A673 (cell line): ENCODE measurements at regions not wholly inside any gene's neighbourhood (a gene's known extent, or its start where the extent isn't known, plus 50 kb on each side); places are given as distances from the start of the nearest gene placed in this dataset.

Experiments
- BruUV-seq: library from RNA; stranded (reverse); fragments of 400-500 nt; replicated peaks from 2 replicates; lab custom pipeline; 2021; lab: Mats Ljungman, UMichigan
- CTCF ChIA-PET: fragments of 300-600 bp; sonication (Branson Sonifier 250); formaldehyde crosslinking; loops from one replicate; lab custom pipeline; 2022; ENCODE audit warnings: antibody characterized with exemption; lab: Charles Lee
- POLR2A ChIA-PET: fragments of 300-600 bp; sonication (Branson Sonifier 250); formaldehyde crosslinking; loops from one replicate; lab custom pipeline; 2022; ENCODE audit warnings: antibody characterized with exemption; ENCODE audit not compliant: low non-redundant PET; lab: Charles Lee
- DNase-seq: peaks from one replicate; pipeline ENCODE4 v3.0.0-alpha.2; 2015; ENCODE audit warnings: low spot score
- H3K27ac ChIP-seq: fragments of 200-600 bp; sonication (generic); 2 replicates; pipeline ENCODE4 v1.5.1; 2016; ENCODE audit warnings: mixed run types, low read depth, mild to moderate bottlenecking, mixed read lengths, antibody characterized with exemption, low read length; ENCODE audit not compliant: poor library complexity, severe bottlenecking
- H3K27me3 ChIP-seq: fragments of 200-600 bp; sonication (generic); replicated peaks from 2 replicates; pipeline ENCODE4 v1.6.1; 2017; ENCODE audit warnings: mixed run types, low read depth, mild to moderate bottlenecking, mixed read lengths, antibody characterized with exemption, low read length; ENCODE audit not compliant: insufficient read depth, poor library complexity
- H3K36me3 ChIP-seq: fragments of 200-600 bp; sonication (generic); 2 replicates; pipeline ENCODE4 v1.6.1; 2016; ENCODE audit warnings: mixed run types, mild to moderate bottlenecking, mixed read lengths, antibody characterized with exemption, low read length; ENCODE audit not compliant: insufficient read depth, poor library complexity, severe bottlenecking
- H3K4me1 ChIP-seq: fragments of 200-600 bp; sonication (generic); 2 replicates; pipeline ENCODE4 v1.6.1; 2017; ENCODE audit warnings: mixed run types, mild to moderate bottlenecking, mixed read lengths, antibody characterized with exemption, low read length; ENCODE audit not compliant: insufficient read depth, poor library complexity, severe bottlenecking
- H3K4me3 ChIP-seq: fragments of 200-600 bp; sonication (generic); 2 replicates; pipeline ENCODE4 v1.5.1; 2016; ENCODE audit warnings: low read depth, mixed run types, mild to moderate bottlenecking, mixed read lengths, low read length; ENCODE audit not compliant: poor library complexity, severe bottlenecking
- H3K9me3 ChIP-seq: fragments of 200-600 bp; sonication (generic); 2 replicates; pipeline ENCODE4 v1.6.1; 2016; ENCODE audit warnings: mixed run types, low read depth, mild to moderate bottlenecking, mixed read lengths, antibody characterized with exemption, low read length; ENCODE audit not compliant: poor library complexity, severe bottlenecking
- CTCF ChIP-seq: fragments of 300-800, 200-600 bp; sonication (generic); conservative IDR thresholded peaks from 2 replicates; pipeline ENCODE4 v1.5.1; 2017; ENCODE audit warnings: low read depth, mild to moderate bottlenecking, antibody characterized with exemption, low read length, moderate library complexity, mixed read lengths
- EZH2 ChIP-seq: fragments of 200-600 bp; sonication (generic); IDR thresholded peaks from 2 replicates; pipeline ENCODE4 v1.6.1; 2017; ENCODE audit warnings: borderline replicate concordance, low read depth, mild to moderate bottlenecking, mixed read lengths, antibody characterized with exemption, low read length; ENCODE audit not compliant: poor library complexity, severe bottlenecking
- intact Hi-C: fragments of 100-400 bp; cut with micrococcal nuclease; formaldehyde crosslinking; loops from one replicate; pipeline ENCODE4 v1.10.0; 2022; ENCODE audit not compliant: unreplicated experiment

- H3K27me3 ChIP-seq = no peaks in the 10 kb centered on the region
- TF ChIP-seq CTCF (no peak), EZH2 (no peak)
- ChIA-PET POLR2A (no interaction called here), CTCF (no interaction called here)
- H3K36me3 ChIP-seq = no peaks in the 10 kb centered on the region
- H3K4me1 ChIP-seq = peaks cover 14% of the 10 kb centered on the region
- intact Hi-C loops = no loop called here
- H3K27ac ChIP-seq = no peak overlapping the region
- DNase-seq = no peak
- no TSS peak for BruUV-seq
- no peaks in the 10 kb centered on the region for H3K9me3 ChIP-seq
- H3K4me3 ChIP-seq = no peak overlapping the region
Measured at GRCh38 chr5:167798448-167798847, 493.0 kb upstream of the WWC1 start.

- H3K4me1 ChIP-seq = peaks cover 16% of the 10 kb centered on the region
- H3K27me3 ChIP-seq = no peaks in the 10 kb centered on the region
- no peaks in the 10 kb centered on the region for H3K36me3 ChIP-seq
- ChIA-PET POLR2A (no interaction called here), CTCF (no interaction called here)
- no peak for DNase-seq
- no peak overlapping the region for H3K27ac ChIP-seq
- BruUV-seq = no TSS peak
- TF ChIP-seq EZH2 (no peak), CTCF (no peak)
- intact Hi-C loops = loop anchor here (10.0 kb wide), 1 partner anchor 64 kb away; no protein-coding TSS in a partner anchor
- no peaks in the 10 kb centered on the region for H3K9me3 ChIP-seq
- no peak overlapping the region for H3K4me3 ChIP-seq
Measured at GRCh38 chr5:167800427-167800826, 491.0 kb upstream of the WWC1 start.

- no TSS peak for BruUV-seq
- no peaks in the 10 kb centered on the region for H3K9me3 ChIP-seq
- TF ChIP-seq CTCF (no peak), EZH2 (no peak)
- ChIA-PET POLR2A (no interaction called here), CTCF (no interaction called here)
- no peak for DNase-seq
- H3K36me3 ChIP-seq = no peaks in the 10 kb centered on the region
- no peaks in the 10 kb centered on the region for H3K27me3 ChIP-seq
- H3K4me1 ChIP-seq = peaks cover 16% of the 10 kb centered on the region
- H3K4me3 ChIP-seq = no peak overlapping the region
- intact Hi-C loops = loop anchor here (10.0 kb wide), 1 partner anchor 63 kb away; no protein-coding TSS in a partner anchor
- no peak overlapping the region for H3K27ac ChIP-seq
Measured at GRCh38 chr5:167801999-167802398, 489.4 kb upstream of the WWC1 start.
